ENCODE measurements at regions not wholly inside any gene's neighbourhood (a gene's known extent, or its start where the extent isn't known, plus 50 kb on each side); places are given as distances from the start of the nearest gene placed in this dataset.
A peak's percentile ranks its signal among the peaks of the same experiment; 100 is the strongest.
"Not testable (repeated sequence)": the region's sequence is repeated elsewhere in the genome, so short reads cannot be mapped to it uniquely, and the experiment has no call there.

DNA sequence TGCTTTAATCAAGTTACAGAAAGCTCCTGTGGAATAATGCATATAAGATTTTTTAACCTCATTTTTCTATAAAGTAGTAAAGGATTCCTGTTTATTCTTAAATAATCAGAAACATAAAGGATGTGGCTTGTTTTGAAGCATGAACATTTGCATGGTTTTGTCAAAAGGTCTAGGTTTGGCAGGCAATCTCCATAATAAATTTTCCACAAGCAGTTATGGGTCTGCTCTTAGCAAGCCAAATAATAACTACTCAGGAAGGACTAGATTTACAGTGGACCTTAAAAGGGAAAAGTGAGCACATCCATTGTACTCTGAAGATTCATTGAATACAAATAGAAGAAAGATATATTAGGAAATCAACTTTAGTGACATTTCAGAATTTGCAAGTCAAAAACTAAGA is 407.3 kb upstream of the CBLB start:
- no peak for DNase-seq

DNA sequence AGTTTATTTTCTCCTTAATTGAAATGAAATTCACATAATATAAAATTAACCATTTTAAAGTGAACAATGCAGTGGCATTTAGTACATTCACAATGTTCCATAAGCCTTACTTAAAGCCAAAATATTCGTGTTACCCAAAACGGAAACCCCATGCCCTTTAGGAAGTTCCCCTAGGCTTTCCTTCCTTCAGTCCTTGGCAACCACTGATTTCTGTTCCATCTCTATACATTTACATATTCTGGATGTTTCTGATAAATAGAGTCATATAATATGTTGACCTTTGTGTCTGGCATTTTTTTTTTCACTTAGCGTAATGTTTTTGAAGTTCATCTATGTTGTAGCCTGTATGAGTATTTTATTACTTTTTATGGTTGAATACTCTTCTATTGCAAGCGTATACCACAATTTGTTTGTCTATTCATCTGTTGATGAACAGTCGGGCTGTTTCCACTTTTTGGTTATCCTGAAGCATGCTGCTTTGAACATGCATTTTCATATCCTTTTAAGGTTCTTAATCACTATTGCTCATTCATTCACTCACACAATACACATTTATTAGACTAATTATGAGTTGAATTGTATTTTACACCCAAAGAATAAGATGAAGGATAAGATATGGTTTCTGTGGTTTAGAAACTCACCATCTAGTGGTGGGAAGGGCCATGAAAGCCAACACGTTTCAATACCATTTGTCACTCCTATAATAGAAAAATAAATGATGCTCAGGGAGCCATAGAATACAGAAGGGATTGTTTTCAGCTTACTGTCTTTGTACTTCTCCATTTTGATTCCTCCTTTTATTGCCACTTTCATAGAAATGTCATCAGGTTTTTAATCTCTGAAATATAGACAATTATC is 408.2 kb upstream of the CBLB start:
- DNase-seq = no peak

DNA sequence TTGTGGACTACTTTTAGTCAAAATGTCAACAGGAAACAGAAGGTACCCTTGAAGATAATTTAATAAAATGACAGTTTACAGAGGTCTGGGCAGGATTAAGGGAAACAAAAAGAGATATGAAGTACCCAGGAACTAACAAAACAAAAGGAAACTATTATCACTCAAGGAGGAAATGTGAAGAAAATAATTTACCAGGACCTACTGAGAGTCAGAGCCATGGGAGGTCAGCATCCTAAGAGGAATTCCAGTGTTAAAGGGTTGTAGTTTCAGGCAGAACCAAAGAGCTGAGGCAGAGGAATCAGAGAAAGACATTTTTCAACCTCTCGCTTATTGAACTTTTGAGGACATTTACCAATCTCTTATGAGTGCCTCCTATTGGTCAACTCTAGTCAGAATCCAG is 408.9 kb upstream of the CBLB start:
- no peak for DNase-seq

DNA sequence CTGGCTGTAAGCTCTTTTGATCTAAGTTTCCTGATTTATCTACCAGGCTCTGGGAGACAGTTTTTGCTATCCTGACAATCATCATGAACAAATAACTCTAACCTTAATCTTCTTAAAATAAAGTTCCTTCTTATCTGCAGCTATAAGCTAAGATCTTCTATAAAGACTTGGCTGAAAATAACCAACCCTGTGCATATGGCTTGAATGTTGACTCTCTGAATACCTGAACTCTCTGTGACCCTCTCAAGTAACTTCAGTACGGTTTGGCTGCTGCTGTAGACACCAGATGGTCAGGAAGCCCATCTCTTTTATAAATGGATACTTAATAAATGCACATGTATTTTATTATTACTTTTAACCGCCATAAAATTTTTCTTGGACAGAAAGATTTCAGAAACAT is 412.4 kb upstream of the CBLB start:
- peak; percentile 97 for DNase-seq

DNA sequence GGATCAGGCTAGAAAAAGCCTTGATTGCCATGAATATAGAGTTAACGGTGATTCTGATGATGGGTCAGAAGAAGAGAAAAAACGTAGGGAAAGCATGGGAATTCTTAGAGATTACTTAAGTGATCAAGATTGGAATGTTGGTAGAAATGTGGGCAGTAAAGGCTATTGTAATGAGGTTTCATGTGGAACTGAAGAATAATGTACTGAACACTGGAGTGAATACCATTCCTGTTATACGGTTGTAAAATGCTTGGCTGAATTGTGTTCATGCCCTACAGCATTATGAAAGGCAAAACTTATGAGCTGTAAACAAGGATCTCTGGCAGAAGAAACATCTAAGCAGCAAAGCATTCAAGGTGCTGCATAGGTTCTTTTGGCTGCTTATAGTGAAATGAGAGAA is 414.1 kb upstream of the CBLB start:
- DNase-seq = no peak

GRCh38 chr3:106288781-106289180 is 420.0 kb upstream of the CBLB start:
- DNase-seq = no peak

GRCh38 chr3:106290304-106290997 is 421.6 kb upstream of the CBLB start:
- no peak for DNase-seq

DNA sequence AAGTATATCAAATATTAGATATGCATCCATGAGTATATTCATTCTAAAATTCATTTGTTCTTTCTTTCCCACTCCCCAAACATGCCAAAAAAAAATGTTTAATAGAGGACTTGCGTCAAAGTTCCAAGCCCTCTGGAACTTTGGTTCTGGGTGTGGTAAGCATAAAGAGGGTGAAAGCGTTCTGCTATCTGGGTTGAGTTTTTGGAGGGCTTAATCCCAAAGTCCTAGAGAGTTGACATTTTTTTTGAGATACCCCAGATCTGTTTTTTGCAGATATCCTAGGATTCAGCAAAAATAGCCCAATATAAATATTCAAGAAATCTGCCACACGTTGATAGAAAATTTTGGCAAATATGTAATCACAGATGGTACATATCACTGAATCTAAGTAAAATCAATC is 424.3 kb upstream of the CBLB start:
- no peak for DNase-seq

DNA sequence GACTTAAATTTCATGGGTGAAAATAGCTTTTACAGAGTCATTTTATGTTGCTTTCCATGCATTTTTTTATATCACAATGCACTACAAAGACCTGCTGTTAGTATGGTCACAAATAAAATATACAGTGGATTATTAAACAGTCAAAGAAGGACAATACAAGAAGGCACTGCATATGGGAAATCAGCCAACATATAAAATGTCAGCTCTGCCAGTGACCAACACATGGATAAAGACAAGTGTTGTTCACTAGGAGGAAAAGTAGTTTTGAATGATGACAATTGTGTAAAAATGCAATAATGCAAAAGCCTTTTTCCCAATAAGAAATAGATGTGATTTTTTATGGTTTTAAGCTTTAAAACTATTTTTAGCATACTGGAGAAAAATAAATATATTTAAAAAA is 425.3 kb upstream of the CBLB start:
- no peak for DNase-seq

DNA sequence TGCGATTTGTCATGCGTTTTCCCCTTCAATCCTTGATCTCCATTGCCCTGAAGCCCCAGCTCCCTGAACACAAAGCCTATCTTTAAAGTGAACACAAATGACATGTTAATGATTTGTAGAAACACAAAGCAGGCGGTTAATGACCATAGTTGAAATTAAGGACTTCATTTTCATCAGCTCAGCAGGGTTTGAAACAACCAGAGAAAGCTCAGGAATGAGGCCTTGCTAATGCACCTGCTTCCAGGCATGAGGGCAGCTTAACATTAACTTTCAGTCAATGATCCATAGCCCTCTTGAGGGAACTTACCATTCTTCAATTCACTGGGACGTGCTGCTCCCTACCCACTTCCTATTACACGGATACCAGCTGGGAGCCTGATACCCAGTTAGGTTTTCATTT is 427.2 kb upstream of the CBLB start:
- no peak for DNase-seq

GRCh38 chr3:106299300-106300098 is 430.7 kb upstream of the CBLB start:
- DNase-seq = no peak

DNA sequence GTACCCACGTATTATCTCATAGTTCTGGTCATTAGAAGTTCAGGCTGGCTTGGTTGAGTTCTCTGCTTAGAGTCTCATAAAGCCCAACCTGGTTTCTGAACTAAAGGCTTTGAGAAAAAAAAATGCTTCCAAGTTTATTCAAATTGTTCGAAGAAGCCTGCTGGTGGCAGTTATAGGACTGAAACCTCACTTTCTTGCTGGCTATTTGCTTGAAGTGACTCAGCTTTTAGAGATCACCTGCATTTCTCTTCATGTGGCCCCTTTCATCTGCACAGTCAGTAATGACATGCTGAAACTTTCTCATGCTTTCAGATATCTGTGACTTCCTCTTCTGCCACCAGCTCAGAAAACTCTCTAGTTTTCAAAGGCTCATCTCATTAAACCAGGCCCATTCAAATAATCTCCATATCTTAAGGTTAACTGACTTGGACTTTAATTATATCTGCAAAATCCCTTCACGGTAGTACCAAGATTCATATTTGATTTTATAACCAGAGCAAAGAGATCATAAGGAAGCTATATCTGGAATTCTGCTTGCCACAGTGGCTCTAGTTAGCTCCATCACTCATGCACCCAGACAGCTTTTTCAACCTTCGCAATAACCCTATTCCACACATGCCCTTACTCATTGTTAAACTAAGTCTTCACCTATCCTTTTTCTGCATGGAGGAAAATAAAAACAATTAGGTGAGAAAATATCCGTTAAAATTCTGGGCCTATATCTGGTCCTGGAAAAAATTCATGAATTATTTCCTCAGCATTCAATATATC is 433.8 kb upstream of the CBLB start:
- no peak for DNase-seq

GRCh38 chr3:106303766-106304165 is 435.0 kb upstream of the CBLB start:
- no peak for DNase-seq

DNA sequence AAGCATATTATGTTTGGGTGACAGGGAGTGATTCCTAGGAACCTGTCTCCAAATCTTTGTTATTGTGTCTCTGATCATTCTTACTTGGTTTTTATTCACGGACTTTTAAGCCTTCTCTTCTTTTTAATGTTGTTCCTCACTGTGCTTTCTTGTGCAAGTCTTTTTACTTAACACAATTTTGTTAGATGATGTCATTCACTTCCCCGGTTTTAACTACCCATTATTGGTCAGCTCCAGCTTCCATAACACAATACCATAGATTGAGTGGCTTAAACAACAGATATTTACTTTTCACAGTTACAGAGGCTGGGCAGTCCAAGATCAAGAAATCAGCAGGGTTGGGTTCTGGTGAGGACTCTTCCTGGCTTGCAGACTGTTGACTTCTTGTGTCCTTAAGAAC is 436.3 kb upstream of the CBLB start:
- no peak for DNase-seq

DNA sequence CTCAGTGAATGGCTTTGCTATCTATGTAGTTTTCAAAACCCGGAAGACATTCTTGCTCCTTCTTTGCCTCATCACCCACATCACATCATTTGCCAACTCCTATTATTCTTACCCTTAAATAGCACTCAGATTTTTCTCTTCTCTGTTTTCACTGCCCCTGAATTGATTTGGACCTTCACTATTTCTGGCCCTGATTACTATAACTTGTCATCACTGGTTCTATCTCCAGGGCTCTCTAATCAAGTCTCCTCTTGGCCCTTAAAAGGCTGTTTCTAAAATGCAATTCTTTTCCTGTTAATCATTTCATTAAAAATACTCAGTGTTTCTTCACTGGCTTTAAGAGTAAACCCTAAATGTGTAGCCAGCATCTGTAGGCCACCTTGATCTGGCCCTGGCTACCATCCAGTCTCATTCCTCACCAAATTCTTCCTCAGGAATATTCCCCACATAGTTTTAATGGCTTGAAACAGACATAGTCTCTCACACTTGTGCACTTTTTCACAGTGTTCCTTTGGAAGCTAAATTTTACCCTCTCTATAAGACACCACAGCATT is 437.1 kb upstream of the CBLB start:
- no peak for DNase-seq

- no peak for DNase-seq
These were observed 440.5 kb upstream of the CBLB start for GRCh38 chr3:106309274-106309673.

GRCh38 chr3:106309798-106310197 is 441.0 kb upstream of the CBLB start:
- not testable (repeated sequence) for DNase-seq

DNA sequence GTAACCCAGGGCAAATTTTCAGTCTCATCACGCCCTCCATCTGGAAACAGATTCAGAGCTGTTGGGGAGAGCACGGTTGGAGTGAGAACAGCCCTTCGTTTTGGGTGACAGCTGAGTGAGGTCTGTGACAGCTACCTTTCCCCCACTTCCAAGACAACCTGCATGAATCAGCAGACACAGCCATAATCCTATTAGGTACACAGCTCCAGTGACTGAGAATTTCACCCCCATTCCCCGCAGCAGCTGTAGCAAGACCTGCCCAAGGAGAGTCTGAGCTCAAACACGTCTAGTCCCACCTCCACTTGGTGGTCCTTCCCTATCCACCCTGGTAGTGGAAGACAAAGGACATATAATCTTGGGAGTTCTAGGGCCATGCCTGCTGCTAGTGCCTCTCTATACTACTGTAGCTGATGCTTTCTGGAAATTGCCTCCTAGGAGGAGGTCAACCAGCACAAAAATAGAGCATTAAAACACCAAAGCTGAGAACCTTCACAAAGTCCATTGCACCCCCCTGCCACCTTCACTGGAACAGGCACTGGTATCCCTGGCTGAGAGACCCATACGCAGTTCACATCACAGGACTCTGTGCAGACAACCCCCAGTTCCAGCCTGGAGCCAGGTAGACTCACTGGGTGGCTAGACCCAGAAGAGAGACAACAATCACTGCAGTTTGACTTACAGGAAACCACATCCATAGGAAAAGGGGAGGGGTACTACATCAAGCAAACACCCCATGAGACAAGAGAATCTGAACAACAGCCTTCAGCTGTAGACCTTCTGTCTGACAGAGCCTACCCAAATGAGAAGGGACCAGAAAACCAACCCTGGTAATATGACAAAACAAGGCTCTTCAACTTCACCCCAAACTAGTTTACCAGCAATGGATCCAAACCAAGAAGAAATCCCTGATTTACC is 448.6 kb upstream of the CBLB start:
- DNase-seq = peak; percentile 92

DNA sequence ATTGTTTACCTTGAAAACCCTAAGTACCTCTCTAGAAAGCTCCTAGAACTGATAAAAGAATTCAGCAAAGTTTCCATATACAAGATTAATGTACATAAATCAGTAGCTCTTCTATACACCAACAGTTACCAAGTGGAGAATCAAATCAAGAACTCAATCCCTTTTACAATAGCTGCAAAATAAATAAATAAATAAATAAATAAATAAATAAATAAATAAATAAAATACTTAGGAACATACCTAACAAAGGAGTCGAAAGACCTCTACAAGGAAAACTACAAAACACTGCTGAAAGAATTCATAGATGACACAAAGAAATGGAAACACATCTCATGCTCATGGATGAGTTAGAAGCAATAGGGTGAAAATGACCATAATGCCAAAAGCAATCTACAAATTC is 452.6 kb upstream of the CBLB start:
- DNase-seq = not testable (repeated sequence)

GRCh38 chr3:106323586-106323985 is 454.8 kb upstream of the CBLB start:
- DNase-seq = no peak

GRCh38 chr3:106326941-106327695 is 458.3 kb upstream of the CBLB start:
- peak; percentile 70 for DNase-seq

Data from NCI-H82 (cell line).